Medulla oblongata (tissue), 1 donor: ENCODE measurements at regions not wholly inside any gene's neighbourhood (a gene's known extent, or its start where the extent isn't known, plus 50 kb on each side); places are given as distances from the start of the nearest gene placed in this dataset.
A peak's percentile ranks its signal among the peaks of the same experiment; 100 is the strongest.

Experiments used
- DNase-seq: peaks from one replicate; pipeline ENCODE4 v3.0.0-alpha.2; 2015; ENCODE audit errors: extremely low spot score

DNA sequence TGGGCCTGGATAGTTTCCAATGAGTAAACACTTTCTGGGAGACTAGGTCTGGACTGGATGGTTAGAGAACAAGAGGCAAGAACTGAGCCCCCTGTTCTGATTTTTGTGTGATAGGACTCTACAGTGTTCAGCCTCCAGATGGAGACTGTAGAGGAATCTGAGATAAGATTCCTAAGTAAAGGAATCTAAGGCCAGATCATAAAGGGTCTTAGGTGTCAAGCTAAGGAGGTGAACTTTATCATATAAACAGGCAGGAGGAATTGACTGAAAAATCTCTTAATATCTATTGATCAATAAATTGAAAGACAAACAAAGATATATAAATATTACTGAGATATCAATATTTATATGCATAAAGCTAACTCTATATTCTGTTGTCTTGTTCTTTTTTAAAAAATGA lies 449.1 kb upstream of the DAB1 start:
- DNase-seq, result no peak

GRCh38 chr1:57868908-57869307 lies 445.0 kb upstream of the DAB1 start:
- DNase-seq, result no peak

GRCh38 chr1:57868239-57868638 lies 444.4 kb upstream of the DAB1 start:
- DNase-seq, result no peak

GRCh38 chr1:57866998-57867397 lies 443.1 kb upstream of the DAB1 start:
- DNase-seq, result no peak

DNA sequence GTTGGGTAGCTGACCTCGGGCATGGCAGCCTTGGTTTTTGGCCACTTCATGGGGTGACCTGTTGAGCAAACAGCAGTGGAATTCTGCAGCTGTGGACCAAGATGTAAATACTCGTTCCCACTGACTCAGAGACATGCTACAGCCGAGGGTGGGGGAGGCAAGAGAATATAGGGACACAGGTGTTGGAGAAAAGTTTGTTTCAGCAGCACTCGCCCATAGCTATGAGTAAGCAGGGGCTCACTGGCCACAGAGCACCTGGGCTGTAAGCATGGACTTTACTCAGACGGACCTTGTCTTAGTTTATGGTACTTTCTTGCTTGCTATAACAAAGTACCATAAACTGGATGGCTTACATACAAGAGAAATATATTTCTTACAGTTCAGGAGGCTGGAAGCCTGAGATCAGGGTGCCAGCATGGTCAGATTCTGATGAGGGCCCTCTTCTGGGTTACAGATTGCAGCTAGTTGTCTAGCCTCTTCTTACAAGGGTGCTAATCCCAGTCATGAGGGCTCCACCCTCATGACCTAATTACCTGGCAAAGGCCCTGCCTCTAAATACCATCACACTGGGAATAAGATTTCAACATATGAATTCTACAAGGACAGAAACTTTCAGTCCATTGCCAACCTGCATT lies 437.2 kb upstream of the DAB1 start:
- DNase-seq, result no peak

GRCh38 chr1:57860325-57860724 lies 436.5 kb upstream of the DAB1 start:
- peak; percentile 7 for DNase-seq

DNA sequence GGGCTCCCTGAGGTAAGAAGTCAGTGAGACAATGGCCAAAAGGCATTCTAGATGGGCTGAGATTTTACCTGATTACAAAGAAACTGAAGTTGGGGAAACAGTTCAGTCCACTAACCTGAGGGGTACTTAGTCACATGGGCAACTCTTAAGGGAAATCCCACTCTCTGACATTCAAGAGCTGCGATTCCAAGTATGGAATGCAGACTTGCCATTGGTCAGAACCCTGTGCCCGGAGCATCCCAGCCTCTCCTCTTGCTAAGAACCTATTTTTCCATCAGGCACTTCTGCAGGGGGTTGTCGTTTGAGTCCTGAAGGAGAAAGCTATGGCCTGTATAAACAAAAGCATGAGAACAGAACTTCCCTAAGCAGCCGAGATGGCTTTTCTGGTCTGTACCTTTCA lies 434.9 kb upstream of the DAB1 start:
- no peak for DNase-seq

DNA sequence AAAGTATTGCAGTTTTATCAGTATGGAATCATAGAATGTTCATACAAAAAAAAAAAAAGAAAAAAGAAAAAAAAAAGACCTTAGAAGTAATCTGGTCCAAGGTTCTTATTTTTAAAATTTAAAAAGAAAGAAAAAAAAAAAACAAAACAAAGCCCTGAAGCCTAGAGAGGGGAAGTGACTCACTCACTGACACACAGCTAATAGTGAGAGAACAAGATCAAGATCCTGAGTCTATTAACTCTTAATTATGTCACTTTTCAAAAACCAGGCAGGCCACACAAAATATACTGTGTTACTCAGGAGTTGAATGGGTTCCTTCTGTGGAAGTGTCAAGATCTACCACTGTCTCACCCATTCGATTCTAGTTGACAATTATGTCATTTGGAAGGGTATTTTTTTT lies 433.9 kb upstream of the DAB1 start:
- DNase-seq, result no peak

GRCh38 chr1:57854436-57854835 lies 430.6 kb upstream of the DAB1 start:
- peak; percentile 19 for DNase-seq

GRCh38 chr1:57850176-57850940 lies 426.5 kb upstream of the DAB1 start:
- no peak for DNase-seq

GRCh38 chr1:57848406-57848805 lies 424.5 kb upstream of the DAB1 start:
- DNase-seq, result no peak

GRCh38 chr1:57845041-57845440 lies 421.2 kb upstream of the DAB1 start:
- no peak for DNase-seq

GRCh38 chr1:57844382-57844980 lies 420.6 kb upstream of the DAB1 start:
- no peak for DNase-seq

DNA sequence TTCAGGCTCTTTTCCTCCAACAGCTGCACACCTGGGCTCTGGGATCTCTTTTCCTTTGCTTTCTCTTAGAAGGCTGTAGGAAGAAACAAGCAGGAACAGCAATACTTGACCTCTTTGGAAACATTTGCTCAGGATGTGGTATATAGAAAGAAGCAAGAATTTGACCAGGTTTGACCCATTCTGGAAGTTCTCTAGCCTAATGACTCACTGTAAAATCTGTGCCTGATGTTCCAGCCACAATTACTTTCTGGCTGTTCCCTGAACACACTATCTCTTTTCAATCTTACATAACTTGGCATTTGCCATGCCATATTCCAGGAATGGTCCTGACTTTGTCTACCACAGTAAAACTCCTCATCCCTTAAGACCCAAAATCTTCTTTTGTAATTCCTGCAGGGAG lies 419.9 kb upstream of the DAB1 start:
- no peak for DNase-seq

GRCh38 chr1:57839526-57839925 lies 415.7 kb upstream of the DAB1 start:
- DNase-seq, result no peak

GRCh38 chr1:57839067-57839466 lies 415.2 kb upstream of the DAB1 start:
- DNase-seq, result no peak

DNA sequence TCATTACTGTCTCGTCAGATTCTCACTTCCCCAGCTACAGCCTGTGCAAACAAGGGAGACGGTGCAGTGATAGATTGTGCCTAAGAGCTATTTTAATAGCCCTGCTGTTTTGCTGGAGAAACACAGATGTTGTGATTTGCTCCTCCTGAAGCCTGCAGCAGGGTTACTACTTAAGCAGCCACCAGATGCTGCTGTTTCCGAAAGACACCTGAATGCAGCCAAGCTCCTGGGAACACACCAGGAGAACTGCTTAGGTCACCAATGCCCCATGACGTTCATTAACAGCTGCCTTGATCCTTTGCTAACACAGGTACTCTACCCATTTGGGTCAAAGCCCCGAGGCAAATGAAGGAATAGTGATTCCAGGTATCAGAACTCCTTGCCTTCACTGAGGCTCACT lies 411.8 kb upstream of the DAB1 start:
- no peak for DNase-seq

- no peak for DNase-seq
Observed at GRCh38 chr1:57833296-57833695, 409.4 kb upstream of the DAB1 start.

DNA sequence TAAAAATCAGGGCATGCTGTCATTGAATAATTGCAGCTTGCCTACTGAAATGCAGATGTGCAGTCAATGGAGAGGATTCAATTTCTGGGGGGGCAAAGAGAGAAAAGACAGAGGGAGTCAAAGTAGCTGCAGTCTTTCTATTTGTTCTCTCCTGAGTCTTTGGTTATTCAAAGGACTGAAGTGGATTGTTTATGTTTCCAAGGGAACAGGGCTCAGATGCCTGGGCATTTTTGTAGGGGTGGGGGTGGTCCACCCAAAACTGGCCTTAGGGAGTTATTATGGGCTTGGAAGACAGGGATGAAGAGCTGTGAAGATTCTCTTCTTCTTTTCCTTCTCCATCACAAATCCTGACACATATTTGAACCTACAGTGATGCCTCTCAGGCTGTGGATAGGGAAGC lies 408.8 kb upstream of the DAB1 start:
- DNase-seq, result peak; percentile 51

DNA sequence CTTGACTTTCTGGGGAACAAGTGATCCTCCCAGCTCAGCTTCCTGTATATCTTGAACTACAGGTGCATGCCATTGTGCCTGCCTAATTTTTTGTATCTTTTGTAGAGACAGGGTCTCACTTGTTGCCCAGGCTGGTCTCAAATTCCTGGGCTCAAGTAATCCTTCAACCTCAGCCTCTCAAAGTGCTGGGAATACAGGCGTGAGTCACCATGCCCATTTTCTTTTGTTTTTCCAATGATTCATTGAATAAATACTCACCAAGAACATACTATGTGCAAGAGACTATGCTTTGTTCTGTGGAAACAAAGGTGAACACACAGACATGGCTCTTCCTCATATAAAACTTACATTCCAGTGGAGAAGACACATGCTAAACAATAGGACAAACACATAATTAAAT lies 407.8 kb upstream of the DAB1 start:
- no peak for DNase-seq

DNA sequence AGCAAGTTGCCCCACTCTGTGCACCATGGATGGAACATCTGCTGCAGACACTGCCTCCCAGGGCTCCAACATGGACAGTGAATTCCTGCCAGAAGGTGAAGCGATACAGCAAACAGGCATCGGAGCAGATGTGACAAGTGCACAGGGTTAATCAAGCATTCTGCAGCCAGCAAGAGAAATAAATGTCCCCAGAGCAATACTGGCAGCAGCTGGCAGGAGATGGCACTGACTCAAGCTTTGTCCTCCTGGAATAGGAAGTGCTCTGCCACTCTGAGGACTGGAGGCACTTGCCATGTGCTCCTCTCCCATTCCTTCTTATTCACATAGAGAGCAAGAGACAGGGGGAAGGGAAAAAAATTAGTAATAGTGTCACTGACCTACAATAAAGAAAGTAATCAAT lies 402.7 kb upstream of the DAB1 start:
- DNase-seq, result peak; percentile 6

DNA sequence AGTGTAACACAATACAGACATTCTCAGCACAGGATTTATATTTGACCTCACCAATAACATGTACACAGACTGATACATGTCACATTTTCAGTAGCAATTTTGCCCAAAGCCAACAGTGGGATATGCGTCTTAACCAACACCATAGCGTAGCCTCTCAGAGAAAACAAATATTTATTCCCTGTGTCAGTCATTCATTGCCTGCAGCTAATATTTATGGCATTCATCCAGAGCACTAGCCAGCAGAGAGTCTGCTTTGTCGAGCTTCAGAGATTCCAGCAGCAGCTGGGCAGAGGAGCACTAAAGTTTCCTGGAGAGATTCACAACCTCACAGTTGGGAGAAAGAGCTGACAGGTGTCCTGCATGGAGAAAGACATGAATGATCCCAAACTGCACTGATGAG lies 400.7 kb upstream of the DAB1 start:
- no peak for DNase-seq

- no peak for DNase-seq
Observed at GRCh38 chr1:57820356-57821095, 396.7 kb upstream of the DAB1 start.
